Breast epithelium (tissue), 4 donors: ENCODE measurements at regions not wholly inside any gene's neighbourhood (a gene's known extent, or its start where the extent isn't known, plus 50 kb on each side); places are given as distances from the start of the nearest gene placed in this dataset.

ENCODE experiments used
- DNase-seq, 2 donors: peaks; one replicate each; pipeline ENCODE4 v3.0.0-alpha.2; 2019; ENCODE audit warnings: low spot score in 2 of 2
- H3K27ac ChIP-seq, 2 donors: fragments of 200-600 bp; sonication (generic) in 1 of 2; one replicate each; pipeline ENCODE4 v1.5.1; 2016 to 2019; ENCODE audit warnings: mild to moderate bottlenecking in 1 of 2
- H3K27me3 ChIP-seq, 2 donors: fragments of 200-600 bp; sonication (generic) in 1 of 2; one replicate each; pipeline versions ENCODE4 v1.5.1 to v1.6.0; 2017 to 2019; ENCODE audit warnings: control low read depth in 1 of 2, mild to moderate bottlenecking in 1 of 2
- H3K36me3 ChIP-seq: fragments of 200-600 bp; one replicate; pipeline ENCODE4 v1.5.1; 2019
- H3K4me1 ChIP-seq, 2 donors: fragments of 200-600 bp; sonication (generic); one replicate each; pipeline ENCODE4 v1.5.1; 2016 to 2019; ENCODE audit warnings: control low read depth in 1 of 2
- H3K4me3 ChIP-seq, 3 donors: fragments of 200-600 bp; sonication (generic); 1 replicate in 2 of 3; 2 replicates in 1 of 3; pipeline ENCODE4 v1.5.1; 2016 to 2019; ENCODE audit warnings: mild to moderate bottlenecking in 3 of 3, moderate library complexity in 2 of 3
- H3K9me3 ChIP-seq, 2 donors: fragments of 200-600 bp; sonication (generic) in 1 of 2; one replicate each; pipeline ENCODE4 v1.5.1; 2016 to 2019; ENCODE audit warnings: control low read depth in 1 of 2
- CTCF ChIP-seq, 3 donors: fragments of 450-650 bp; IDR thresholded peaks; one replicate each; pipeline ENCODE4 v1.5.1; 2016 to 2017; ENCODE audit warnings: antibody characterized with exemption in 3 of 3, mild to moderate bottlenecking in 3 of 3, moderate library complexity in 3 of 3
- POLR2A ChIP-seq: fragments of 450-650 bp; IDR thresholded peaks from one replicate; pipeline ENCODE4 v1.6.1; 2016; ENCODE audit warnings: antibody characterized with exemption, mild to moderate bottlenecking, moderate library complexity
- POLR2AphosphoS5 ChIP-seq, 3 donors: sonication (generic); formaldehyde crosslinking; IDR thresholded peaks; one replicate each; pipeline ENCODE4 v1.6.1; 2017; ENCODE audit warnings: antibody characterized with exemption in 3 of 3
- intact Hi-C: fragments of 100-400 bp; cut with DNase I; formaldehyde crosslinking; loops from one replicate; pipeline ENCODE4 v1.15.1; 2023; ENCODE audit warnings: low total_unique reads

GRCh38 chr18:72283148-72283925 lies 260.8 kb downstream of the CBLN2 start:
- no peaks in the 10 kb centered on the region for H3K27me3 ChIP-seq
- H3K36me3 ChIP-seq, result no peaks in the 10 kb centered on the region
- TF ChIP-seq POLR2A (no peak), CTCF (IDR thresholded peaks at IDR 0.05) (no peak), POLR2AphosphoS5 (IDR thresholded peaks at IDR 0.05) (no peak)
- no peak for DNase-seq
- no peaks in the 10 kb centered on the region for H3K9me3 ChIP-seq
- H3K4me3 ChIP-seq, result no peak overlapping the region
- no peak overlapping the region for H3K27ac ChIP-seq
- no peaks in the 10 kb centered on the region for H3K4me1 ChIP-seq
- intact Hi-C loops, result loop anchor here (5.0 kb wide), 1 partner anchor 791 kb away; no protein-coding TSS in a partner anchor

DNA sequence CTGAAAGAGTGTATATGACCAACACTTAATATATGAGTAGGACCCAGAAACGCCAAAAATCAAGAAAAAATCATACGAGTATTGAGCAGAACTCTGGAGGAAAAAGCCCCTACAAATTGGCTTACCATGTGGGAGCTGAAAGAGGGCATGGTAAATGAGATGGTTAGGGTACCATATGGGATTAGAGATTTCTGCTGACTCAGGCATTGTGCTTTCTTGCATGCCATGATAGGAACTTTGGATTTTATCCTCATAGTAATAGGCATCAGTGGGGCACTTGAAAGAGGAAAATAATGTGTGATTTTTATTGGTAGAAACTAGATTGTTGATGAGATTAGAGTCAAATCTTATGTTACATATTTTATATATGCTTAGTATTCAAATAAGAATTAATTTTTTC lies 271.1 kb downstream of the CBLN2 start:
- no peak overlapping the region for H3K4me3 ChIP-seq
- intact Hi-C loops, result loop anchor here (1.0 kb wide), 1 partner anchor 11 kb away; no protein-coding TSS in a partner anchor
- TF ChIP-seq POLR2AphosphoS5 (IDR thresholded peaks at IDR 0.05), result no peak
- TF ChIP-seq POLR2A, result no peak
- no peak for TF ChIP-seq CTCF (IDR thresholded peaks at IDR 0.05)
- H3K27ac ChIP-seq, result no peak overlapping the region
- H3K4me1 ChIP-seq, result no peaks in the 10 kb centered on the region
- H3K27me3 ChIP-seq, result no peaks in the 10 kb centered on the region
- peaks cover 0 to 14% of the 10 kb centered on the region in 2 donors for H3K9me3 ChIP-seq
- no peak for DNase-seq
- no peaks in the 10 kb centered on the region for H3K36me3 ChIP-seq

GRCh38 chr18:72261590-72261989 lies 282.6 kb downstream of the CBLN2 start:
- no peaks in the 10 kb centered on the region for H3K27me3 ChIP-seq
- H3K36me3 ChIP-seq, result no peaks in the 10 kb centered on the region
- intact Hi-C loops, result no loop called here
- H3K4me1 ChIP-seq, result no peaks in the 10 kb centered on the region
- no peaks in the 10 kb centered on the region for H3K9me3 ChIP-seq
- H3K27ac ChIP-seq, result no peak overlapping the region
- no peak for DNase-seq
- TF ChIP-seq CTCF (IDR thresholded peaks at IDR 0.05) (no peak), POLR2AphosphoS5 (IDR thresholded peaks at IDR 0.05) (no peak), POLR2A (no peak)
- no peak overlapping the region for H3K4me3 ChIP-seq

GRCh38 chr18:72246076-72246475 lies 298.1 kb downstream of the CBLN2 start:
- H3K4me3 ChIP-seq, result no peak overlapping the region
- H3K27me3 ChIP-seq, result no peaks in the 10 kb centered on the region
- no peaks in the 10 kb centered on the region for H3K4me1 ChIP-seq
- no peaks in the 10 kb centered on the region for H3K9me3 ChIP-seq
- no peak for TF ChIP-seq POLR2AphosphoS5 (IDR thresholded peaks at IDR 0.05)
- intact Hi-C loops, result no loop called here
- H3K36me3 ChIP-seq, result no peaks in the 10 kb centered on the region
- no peak for DNase-seq
- H3K27ac ChIP-seq, result no peak overlapping the region

GRCh38 chr18:72235422-72235821 lies 308.7 kb downstream of the CBLN2 start:
- no peak for DNase-seq
- no peaks in the 10 kb centered on the region for H3K27me3 ChIP-seq
- TF ChIP-seq POLR2A, result no peak
- no peak for TF ChIP-seq POLR2AphosphoS5 (IDR thresholded peaks at IDR 0.05)
- TF ChIP-seq CTCF (IDR thresholded peaks at IDR 0.05), result no peak
- no peaks in the 10 kb centered on the region for H3K4me1 ChIP-seq
- H3K36me3 ChIP-seq, result no peaks in the 10 kb centered on the region
- intact Hi-C loops, result no loop called here
- H3K9me3 ChIP-seq, result no peaks in the 10 kb centered on the region
- H3K4me3 ChIP-seq, result no peak overlapping the region
- no peak overlapping the region for H3K27ac ChIP-seq
